ENCODE measurements at regions not wholly inside any gene's neighbourhood (a gene's known extent, or its start where the extent isn't known, plus 50 kb on each side); places are given as distances from the start of the nearest gene placed in this dataset.
A peak's percentile ranks its signal among the peaks of the same experiment; 100 is the strongest.
"Not testable (repeated sequence)": the region's sequence is repeated elsewhere in the genome, so short reads cannot be mapped to it uniquely, and the experiment has no call there.

DNA sequence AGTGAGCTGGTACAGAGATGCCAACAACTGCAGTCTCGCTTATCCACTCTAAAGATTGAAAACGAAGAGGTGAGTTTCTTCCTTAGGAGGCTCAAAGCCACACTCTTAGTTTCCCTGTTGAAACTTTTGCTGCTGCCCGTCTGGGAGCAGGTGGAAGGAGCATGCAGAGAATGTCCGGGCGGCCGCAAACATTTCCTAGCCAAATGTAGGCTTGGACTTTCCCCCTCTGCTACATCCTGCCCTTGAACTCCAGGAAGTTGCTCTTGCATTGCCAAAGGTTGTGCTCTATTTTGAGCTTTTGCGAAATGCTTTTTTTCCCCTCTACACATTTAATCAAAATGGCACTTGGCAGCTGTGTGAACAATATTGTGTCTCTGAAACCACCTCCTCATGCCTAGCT lies 65.0 kb upstream of the IKBKE start:
- DNase-seq (ENCODE audit: low spot score): not testable (repeated sequence)

DNA sequence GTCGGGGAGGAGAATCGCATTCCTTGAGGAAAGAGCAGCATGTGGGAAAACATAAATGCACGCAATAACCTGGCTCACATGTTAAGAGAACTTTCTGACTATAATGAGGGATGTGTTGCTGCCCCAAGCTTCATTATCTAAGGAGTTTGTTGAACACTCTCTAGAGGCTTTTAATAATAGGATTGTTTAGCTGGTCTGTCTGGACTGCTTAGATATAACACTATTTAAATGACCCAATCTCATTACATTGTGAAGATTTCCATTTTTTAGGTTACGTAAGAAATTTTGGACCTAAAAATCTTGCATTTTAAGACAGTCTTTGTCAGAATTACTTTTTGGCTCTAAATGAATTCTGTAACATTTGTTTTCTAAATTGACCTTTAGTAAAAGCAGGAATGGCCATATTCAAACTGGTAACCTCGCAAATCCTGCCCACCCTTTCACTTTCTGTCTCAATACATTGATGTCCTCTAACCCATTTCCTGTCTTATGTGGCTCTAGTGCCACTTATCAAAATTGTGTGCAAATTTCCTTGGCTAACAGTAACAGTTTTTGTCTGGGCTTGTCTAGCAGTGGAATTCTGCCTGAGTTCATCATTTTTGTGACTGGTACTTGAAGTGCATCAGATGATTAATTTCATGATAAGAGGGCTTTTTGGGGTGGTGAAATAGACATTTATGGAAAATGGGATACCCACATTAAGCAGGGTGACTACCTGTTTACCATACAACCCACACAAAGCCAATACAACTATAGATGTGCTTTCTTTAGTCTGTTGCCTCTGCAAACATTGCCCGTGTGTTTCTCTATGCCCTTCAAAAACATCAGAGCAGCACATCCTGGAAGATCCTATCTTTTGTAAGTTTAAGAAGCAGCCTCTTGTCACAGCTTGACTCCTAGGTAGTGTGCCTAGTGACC lies 61.6 kb upstream of the IKBKE start:
- DNase-seq (ENCODE audit: low spot score): not testable (repeated sequence)

DNA sequence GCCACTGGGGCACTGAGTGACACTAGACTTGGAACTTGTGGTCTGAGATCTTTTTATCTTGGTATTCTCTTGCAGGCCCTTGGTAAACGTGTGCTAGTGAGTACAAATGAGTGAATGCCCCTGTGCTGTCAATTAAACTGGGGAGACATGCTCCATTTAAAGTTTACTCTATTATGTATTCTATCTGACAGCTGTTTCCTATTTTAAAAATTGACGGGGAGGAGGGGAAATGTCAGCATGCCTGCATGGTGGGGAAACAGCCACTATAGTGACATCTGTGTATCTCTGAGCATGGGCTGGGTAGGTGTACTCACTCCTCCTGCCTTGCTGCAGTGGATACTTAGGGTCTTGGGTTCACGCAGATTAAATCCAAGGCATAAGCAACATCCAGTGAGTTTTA lies 59.0 kb upstream of the IKBKE start:
- no peak for DNase-seq (ENCODE audit: low spot score)

DNA sequence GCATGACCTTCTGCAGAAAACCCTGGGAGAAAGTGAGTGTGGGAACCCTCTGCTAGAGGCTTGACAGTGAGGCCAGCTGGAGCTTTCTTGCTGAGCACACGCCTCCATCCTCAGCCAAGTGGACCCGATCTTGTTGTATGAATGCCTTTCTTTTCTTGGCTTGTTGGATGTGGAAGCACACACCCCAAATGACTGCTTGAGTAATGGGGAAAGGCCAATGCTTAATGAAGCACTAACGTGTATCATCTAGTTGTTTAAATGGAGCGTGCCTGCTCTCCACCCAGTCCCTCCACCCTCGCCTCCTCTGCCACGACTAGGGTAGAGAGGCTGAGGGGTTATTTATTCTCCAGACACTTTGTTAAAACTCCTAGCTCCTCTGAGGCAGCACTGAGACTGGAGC lies 54.3 kb upstream of the IKBKE start:
- DNase-seq (ENCODE audit: low spot score): no peak

DNA sequence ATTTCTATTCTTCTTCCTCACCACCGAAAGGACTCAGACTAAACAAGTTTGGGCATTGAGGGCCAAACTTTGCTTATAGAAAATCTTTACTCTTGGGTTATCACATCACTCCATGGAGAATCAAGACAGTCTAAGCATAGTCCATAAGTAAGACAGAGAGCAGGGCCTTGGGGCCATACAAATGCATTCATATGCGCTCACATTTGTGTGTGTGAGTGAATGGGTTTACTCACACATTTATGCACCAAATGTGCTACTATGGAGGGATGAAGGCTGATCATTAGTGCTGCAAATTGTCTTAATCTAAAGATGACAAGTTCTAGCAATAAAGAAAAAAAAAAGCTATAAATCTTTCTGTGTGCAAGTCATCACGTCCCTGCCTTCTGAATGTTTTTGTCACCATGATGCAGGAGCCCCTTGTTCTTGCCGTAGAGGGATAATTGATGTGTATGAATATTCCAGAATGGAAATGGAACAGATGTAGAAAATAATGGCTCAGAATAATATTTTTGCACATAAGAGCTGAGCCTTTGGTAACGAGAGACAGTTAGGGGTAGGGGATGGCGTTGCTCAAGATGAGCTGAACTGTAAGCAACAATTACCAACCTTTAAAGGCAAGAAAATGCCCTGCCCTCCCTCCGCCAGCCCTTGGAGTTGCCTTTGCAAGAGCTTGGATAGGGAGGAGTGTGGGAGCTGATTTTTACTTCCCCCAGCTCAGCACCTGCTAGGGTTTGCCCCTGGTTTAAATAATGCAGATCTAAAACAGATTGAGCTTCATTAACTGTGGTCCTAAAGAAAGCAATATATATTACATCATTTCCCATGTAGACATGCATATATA lies 52.3 kb upstream of the IKBKE start:
- DNase-seq (ENCODE audit: low spot score): no peak

DNA sequence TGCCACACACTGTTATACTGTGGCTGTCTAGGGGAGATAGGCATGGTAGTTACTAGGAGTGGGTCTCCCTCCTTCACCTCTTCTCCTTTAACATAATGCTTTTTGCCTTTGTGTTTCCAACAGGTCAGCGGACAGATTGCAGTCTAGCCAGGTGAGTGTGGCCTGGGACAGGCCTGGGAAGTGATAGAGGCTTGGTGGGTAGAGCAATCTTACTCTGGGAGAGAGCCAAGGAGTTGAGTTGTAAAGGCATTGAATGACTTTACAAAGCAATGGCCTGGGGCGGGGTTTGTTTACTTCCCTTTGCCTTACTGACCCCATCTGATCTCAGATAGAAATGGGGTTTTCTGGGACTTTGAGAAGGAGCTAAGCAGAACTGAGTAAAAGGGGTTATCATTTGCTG lies 51.0 kb upstream of the IKBKE start:
- no peak for DNase-seq (ENCODE audit: low spot score)

DNA sequence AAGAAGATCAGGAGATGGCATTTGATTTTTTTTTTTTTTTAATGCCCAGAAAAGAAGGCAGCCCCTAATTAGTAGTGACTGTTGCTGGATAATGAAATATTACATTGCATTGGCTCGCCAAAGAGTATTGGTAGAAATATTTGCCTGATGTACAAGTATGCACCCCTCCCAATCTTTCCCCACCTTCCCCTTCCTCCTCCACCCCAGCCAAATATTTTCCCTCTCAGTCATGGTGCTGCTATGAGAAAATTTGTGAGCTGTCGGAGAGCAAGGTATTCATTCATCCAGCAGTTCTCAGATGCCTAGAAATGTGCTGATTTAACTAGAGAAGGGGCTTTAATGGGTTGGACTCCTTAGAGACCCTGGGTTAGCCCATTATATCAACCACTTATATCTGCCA lies 50.5 kb upstream of the IKBKE start:
- peak; percentile 72 for DNase-seq (ENCODE audit: low spot score)

DNA sequence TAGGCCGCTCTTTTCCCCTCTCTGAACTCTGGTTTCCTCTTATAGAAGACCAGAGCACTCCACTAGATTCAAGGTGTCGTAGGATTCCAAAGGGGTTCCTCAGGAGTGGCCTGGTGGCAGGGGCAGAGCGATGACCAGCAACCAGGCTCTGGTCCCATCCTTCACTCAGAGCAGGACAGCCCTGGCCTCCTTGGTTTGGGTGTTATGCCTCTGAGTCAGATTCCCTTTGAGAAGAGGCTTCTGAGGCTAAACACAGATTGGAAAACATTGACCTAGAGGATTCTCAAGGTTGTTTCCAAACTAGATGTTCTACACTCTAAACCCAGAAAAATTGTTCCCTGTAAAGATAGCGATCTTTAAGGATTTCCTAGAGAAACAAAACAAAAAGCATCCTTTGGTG lies 49.8 kb upstream of the IKBKE start:
- peak; percentile 58 for DNase-seq (ENCODE audit: low spot score)
